HFF-Myc (cell line): ENCODE measurements at regions not wholly inside any gene's neighbourhood (a gene's known extent, or its start where the extent isn't known, plus 50 kb on each side); places are given as distances from the start of the nearest gene placed in this dataset.

ENCODE experiments used
- DNase-seq: peaks from one replicate; pipeline ENCODE4 v3.0.0-alpha.2; 2011; ENCODE audit warnings: low read depth; ENCODE audit errors: extremely low read depth
- H3K4me3 ChIP-seq: replicated peaks from 2 replicates; pipeline ENCODE4 v1.5.1; 2011; ENCODE audit warnings: low read depth, mild to moderate bottlenecking, control low read depth, low read length
- CTCF ChIP-seq: IDR thresholded peaks from 2 replicates; pipeline ENCODE4 v1.5.1; 2012; ENCODE audit warnings: mild to moderate bottlenecking, low read depth, low read length, control low read depth; ENCODE audit errors: missing control alignments

- no peak overlapping the region for H3K4me3 ChIP-seq
- TF ChIP-seq CTCF, result peak; percentile 19
These were observed 380.2 kb downstream of the LNPK start for GRCh38 chr2:175621821-175622220.

GRCh38 chr2:175620106-175620505 is 382.0 kb downstream of the LNPK start:
- no peak overlapping the region for H3K4me3 ChIP-seq
- DNase-seq, result no peak
- no peak for TF ChIP-seq CTCF

More at GRCh38 chr2:175621821-175622220, 380.2 kb downstream of the LNPK start:
- no peak for DNase-seq

GRCh38 chr2:175619179-175620045 is 382.7 kb downstream of the LNPK start:
- no peak overlapping the region for H3K4me3 ChIP-seq
- DNase-seq, result no peak
- TF ChIP-seq CTCF, result no peak

GRCh38 chr2:175612280-175612679 is 389.8 kb downstream of the LNPK start:
- no peak for DNase-seq

GRCh38 chr2:175606010-175606841 is 395.8 kb downstream of the LNPK start:
- H3K4me3 ChIP-seq, result no peak overlapping the region
- DNase-seq, result peak; percentile 67
- no peak for TF ChIP-seq CTCF

More at GRCh38 chr2:175612280-175612679, 389.8 kb downstream of the LNPK start:
- TF ChIP-seq CTCF, result no peak
- H3K4me3 ChIP-seq, result no peak overlapping the region

GRCh38 chr2:175605640-175606009 is 396.4 kb downstream of the LNPK start:
- DNase-seq, result no peak
- TF ChIP-seq CTCF, result no peak
- H3K4me3 ChIP-seq, result no peak overlapping the region
